Activated CD4-positive, alpha-beta T cell treated with anti-CD3 and anti-CD28 coated beads, Interleukin-2, amount 10 ng/mL, durations not matched to agents 24 days and 14 days (primary cell): ENCODE measurements at regions not wholly inside any gene's neighbourhood (a gene's known extent, or its start where the extent isn't known, plus 50 kb on each side); places are given as distances from the start of the nearest gene placed in this dataset.

Source experiments
- DNase-seq: peaks from one replicate; pipeline ENCODE4 v3.0.0; 2022
- H3K27ac Mint-ChIP-seq: one replicate; pipeline ENCODE4 v1.8.0; 2022; ENCODE audit warnings: mild to moderate bottlenecking, mixed read lengths
- H3K27me3 Mint-ChIP-seq: one replicate; pipeline ENCODE4 v1.8.0; 2022; ENCODE audit warnings: mixed read lengths
- H3K36me3 Mint-ChIP-seq: one replicate; pipeline ENCODE4 v1.8.0; 2022; ENCODE audit warnings: low read depth, mild to moderate bottlenecking, mixed read lengths
- H3K4me1 Mint-ChIP-seq: one replicate; pipeline ENCODE4 v1.8.0; 2021; ENCODE audit warnings: mixed read lengths
- H3K4me3 Mint-ChIP-seq: one replicate; pipeline ENCODE4 v1.8.0; 2022; ENCODE audit warnings: mild to moderate bottlenecking, moderate library complexity, mixed read lengths
- H3K9me3 Mint-ChIP-seq: one replicate; pipeline ENCODE4 v1.8.0; 2021; ENCODE audit warnings: mixed read lengths
- intact Hi-C: fragments of 100-400 bp; cut with micrococcal nuclease; formaldehyde crosslinking; loops from one replicate; pipeline ENCODE4 v1.15.1; 2023

- H3K27ac Mint-ChIP-seq, result no peak overlapping the region
- intact Hi-C loops, result no loop called here
- no peaks in the 10 kb centered on the region for H3K36me3 Mint-ChIP-seq
- H3K9me3 Mint-ChIP-seq, result no peaks in the 10 kb centered on the region
- no peak overlapping the region for H3K4me3 Mint-ChIP-seq
- H3K4me1 Mint-ChIP-seq, result no peaks in the 10 kb centered on the region
- DNase-seq, result no peak
- H3K27me3 Mint-ChIP-seq, result peaks cover 19% of the 10 kb centered on the region
Observed at GRCh38 chr5:135213466-135214239, 179.6 kb upstream of the PITX1 start.

- H3K9me3 Mint-ChIP-seq, result no peaks in the 10 kb centered on the region
- H3K27ac Mint-ChIP-seq, result no peak overlapping the region
- H3K36me3 Mint-ChIP-seq, result no peaks in the 10 kb centered on the region
- no peaks in the 10 kb centered on the region for H3K4me1 Mint-ChIP-seq
- intact Hi-C loops, result no loop called here
- no peak overlapping the region for H3K4me3 Mint-ChIP-seq
- H3K27me3 Mint-ChIP-seq, result peaks cover 20% of the 10 kb centered on the region
- DNase-seq, result no peak
Observed at GRCh38 chr5:135213027-135213386, 179.0 kb upstream of the PITX1 start.

GRCh38 chr5:135212361-135213026 lies 178.5 kb upstream of the PITX1 start:
- no peaks in the 10 kb centered on the region for H3K9me3 Mint-ChIP-seq
- intact Hi-C loops, result no loop called here
- H3K27me3 Mint-ChIP-seq, result peaks cover 20% of the 10 kb centered on the region
- no peak overlapping the region for H3K4me3 Mint-ChIP-seq
- no peaks in the 10 kb centered on the region for H3K36me3 Mint-ChIP-seq
- no peak overlapping the region for H3K27ac Mint-ChIP-seq
- no peak for DNase-seq
- no peaks in the 10 kb centered on the region for H3K4me1 Mint-ChIP-seq

- H3K27me3 Mint-ChIP-seq, result peaks cover 23% of the 10 kb centered on the region
- no peak overlapping the region for H3K27ac Mint-ChIP-seq
- no peak overlapping the region for H3K4me3 Mint-ChIP-seq
- no peaks in the 10 kb centered on the region for H3K36me3 Mint-ChIP-seq
- DNase-seq, result no peak
- no peaks in the 10 kb centered on the region for H3K4me1 Mint-ChIP-seq
- intact Hi-C loops, result no loop called here
- no peaks in the 10 kb centered on the region for H3K9me3 Mint-ChIP-seq
Observed at GRCh38 chr5:135211791-135212190, 177.8 kb upstream of the PITX1 start.

GRCh38 chr5:135211083-135211790 lies 177.2 kb upstream of the PITX1 start:
- intact Hi-C loops, result no loop called here
- Mint-ChIP-seq H3K27ac (no peak overlapping the region), H3K36me3 (no peaks in the 10 kb centered on the region), H3K9me3 (no peaks in the 10 kb centered on the region), H3K4me3 (no peak overlapping the region), H3K27me3 (peaks cover 26% of the 10 kb centered on the region), H3K4me1 (no peaks in the 10 kb centered on the region)
- DNase-seq, result no peak

- Mint-ChIP-seq H3K4me1 (no peaks in the 10 kb centered on the region), H3K27ac (no peak overlapping the region), H3K4me3 (no peak overlapping the region), H3K36me3 (no peaks in the 10 kb centered on the region), H3K9me3 (no peaks in the 10 kb centered on the region), H3K27me3 (peaks cover 20% of the 10 kb centered on the region)
- DNase-seq, result no peak
- intact Hi-C loops, result no loop called here
Observed at GRCh38 chr5:135210286-135211055, 176.4 kb upstream of the PITX1 start.

- Mint-ChIP-seq H3K4me1 (no peaks in the 10 kb centered on the region), H3K27me3 (peaks cover 21% of the 10 kb centered on the region), H3K9me3 (no peaks in the 10 kb centered on the region), H3K36me3 (no peaks in the 10 kb centered on the region), H3K27ac (no peak overlapping the region), H3K4me3 (no peak overlapping the region)
- intact Hi-C loops, result no loop called here
- DNase-seq, result no peak
Observed at GRCh38 chr5:135208903-135209721, 175.1 kb upstream of the PITX1 start.

GRCh38 chr5:135208555-135208902 lies 174.5 kb upstream of the PITX1 start:
- Mint-ChIP-seq H3K27ac (no peak overlapping the region), H3K4me1 (peaks cover 5% of the 10 kb centered on the region), H3K9me3 (peaks cover 4% of the 10 kb centered on the region), H3K4me3 (no peak overlapping the region), H3K36me3 (no peaks in the 10 kb centered on the region), H3K27me3 (peaks cover 21% of the 10 kb centered on the region)
- intact Hi-C loops, result no loop called here
- DNase-seq, result no peak

- peaks cover 5% of the 10 kb centered on the region for H3K4me1 Mint-ChIP-seq
Observed at GRCh38 chr5:135207866-135208265, 173.8 kb upstream of the PITX1 start.

GRCh38 chr5:135206862-135207261 lies 172.8 kb upstream of the PITX1 start:
- no peaks in the 10 kb centered on the region for H3K36me3 Mint-ChIP-seq

More at GRCh38 chr5:135207866-135208265, 173.8 kb upstream of the PITX1 start:
- Mint-ChIP-seq H3K4me3 (no peak overlapping the region), H3K9me3 (peaks cover 4% of the 10 kb centered on the region), H3K27me3 (peaks cover 22% of the 10 kb centered on the region), H3K36me3 (no peaks in the 10 kb centered on the region), H3K27ac (no peak overlapping the region)
- DNase-seq, result no peak
- intact Hi-C loops, result no loop called here

GRCh38 chr5:135205632-135206349 lies 171.8 kb upstream of the PITX1 start:
- Mint-ChIP-seq H3K36me3 (no peaks in the 10 kb centered on the region), H3K4me1 (peaks cover 5% of the 10 kb centered on the region), H3K27me3 (peaks cover 32% of the 10 kb centered on the region), H3K27ac (no peak overlapping the region), H3K9me3 (peaks cover 10% of the 10 kb centered on the region), H3K4me3 (no peak overlapping the region)
- no peak for DNase-seq
- intact Hi-C loops, result no loop called here

More at GRCh38 chr5:135206862-135207261, 172.8 kb upstream of the PITX1 start:
- Mint-ChIP-seq H3K27me3 (peaks cover 31% of the 10 kb centered on the region), H3K9me3 (peaks cover 10% of the 10 kb centered on the region), H3K4me1 (peaks cover 5% of the 10 kb centered on the region), H3K4me3 (no peak overlapping the region), H3K27ac (no peak overlapping the region)
- no peak for DNase-seq
- intact Hi-C loops, result no loop called here

- H3K4me1 Mint-ChIP-seq, result peaks cover 5% of the 10 kb centered on the region
- peaks cover 38% of the 10 kb centered on the region for H3K27me3 Mint-ChIP-seq
- peaks cover 10% of the 10 kb centered on the region for H3K9me3 Mint-ChIP-seq
- DNase-seq, result no peak
- H3K36me3 Mint-ChIP-seq, result no peaks in the 10 kb centered on the region
- intact Hi-C loops, result no loop called here
- no peak overlapping the region for H3K4me3 Mint-ChIP-seq
- H3K27ac Mint-ChIP-seq, result no peak overlapping the region
Observed at GRCh38 chr5:135204151-135204600, 170.1 kb upstream of the PITX1 start.
